ENCODE measurements at regions not wholly inside any gene's neighbourhood (a gene's known extent, or its start where the extent isn't known, plus 50 kb on each side); places are given as distances from the start of the nearest gene placed in this dataset.
A peak's percentile ranks its signal among the peaks of the same experiment; 100 is the strongest.

GRCh38 chr4:188417181-188417580 is 277.9 kb downstream of the TRIML1 start:
- Histone ChIP-seq H3K27me3 (no peaks in the 10 kb centered on the region), H3K4me1 (no peaks in the 10 kb centered on the region), H3K27ac (no peak overlapping the region), H3K9me3 (no peaks in the 10 kb centered on the region), H3K4me3 (no peak overlapping the region), H3K36me3 (no peaks in the 10 kb centered on the region)
- ATAC-seq, result peak in 2 of 4 donors; percentile 23 to 30
- no peak for TF ChIP-seq CTCF (IDR thresholded peaks at IDR 0.05)
- no peak for FAIRE-seq
- DNase-seq, result no peak
- WGBS, 2 donors, result 27 to 30% methylated on average over 3 of the region's 3 CpGs
- intact Hi-C loops (cut with DNase I), result no loop called here

- Histone ChIP-seq H3K4me3 (no peak overlapping the region), H3K27me3 (peaks cover 0 to 6% (median 0%) of the 10 kb centered on the region in 4 donors), H3K9me3 (no peaks in the 10 kb centered on the region), H3K36me3 (no peaks in the 10 kb centered on the region), H3K4me1 (no peaks in the 10 kb centered on the region), H3K27ac (no peak overlapping the region)
- WGBS, 2 donors, result 63 to 84% methylated on average over 4 of the region's 4 CpGs
- intact Hi-C loops (cut with DNase I), result no loop called here
- DNase-seq, result no peak
- TF ChIP-seq CTCF (IDR thresholded peaks at IDR 0.05), result no peak
- FAIRE-seq, result no peak
- no peak for ATAC-seq
These were observed 283.8 kb downstream of the TRIML1 start for GRCh38 chr4:188423039-188423438.

- no peak overlapping the region for H3K4me3 ChIP-seq
- FAIRE-seq (no peak), ATAC-seq (peak in 3 of 4 donors; percentile 81 to 92 (median 86)), DNase-seq (peak in 3 of 6 donors; percentile 10 to 64 (median 27))
- no peak for TF ChIP-seq CTCF (IDR thresholded peaks at IDR 0.05)
- intact Hi-C loops (cut with DNase I), result no loop called here
- no peaks in the 10 kb centered on the region for H3K9me3 ChIP-seq
- H3K27ac ChIP-seq, result no peak overlapping the region
- WGBS, 2 donors, result 4 to 6% methylated on average over 6 of the region's 6 CpGs
- H3K4me1 ChIP-seq, result peaks cover 0 to 4% (median 3%) of the 10 kb centered on the region in 3 donors
- peaks cover 0 to 6% (median 0%) of the 10 kb centered on the region in 4 donors for H3K27me3 ChIP-seq
- no peaks in the 10 kb centered on the region for H3K36me3 ChIP-seq
These were observed 289.7 kb downstream of the TRIML1 start for GRCh38 chr4:188428935-188429334.

GRCh38 chr4:188429965-188430364 is 290.7 kb downstream of the TRIML1 start:
- intact Hi-C loops (cut with DNase I), result no loop called here

More at GRCh38 chr4:188429965-188430364, 290.7 kb downstream of the TRIML1 start:
- no peaks in the 10 kb centered on the region for H3K27me3 ChIP-seq
- H3K36me3 ChIP-seq, result no peaks in the 10 kb centered on the region
- TF ChIP-seq CTCF (IDR thresholded peaks at IDR 0.05), result no peak
- DNase-seq, result no peak
- no peak overlapping the region for H3K4me3 ChIP-seq
- WGBS, 2 donors, result 50 to 75% methylated on average over 5 of the region's 5 CpGs
- peaks cover 0 to 4% (median 3%) of the 10 kb centered on the region in 3 donors for H3K4me1 ChIP-seq
- no peak overlapping the region for H3K27ac ChIP-seq
- no peaks in the 10 kb centered on the region for H3K9me3 ChIP-seq
- ATAC-seq, result no peak
- FAIRE-seq, result no peak

Data from pancreas (tissue), 10 donors.